ENCODE measurements at regions not wholly inside any gene's neighbourhood (a gene's known extent, or its start where the extent isn't known, plus 50 kb on each side); places are given as distances from the start of the nearest gene placed in this dataset.

GRCh38 chr6:56715741-56716140 lies 73.1 kb upstream of the DST start:
- no peak for DNase-seq (ENCODE audit: low read depth in 2 of 2)

- no peak for DNase-seq (ENCODE audit: low read depth in 2 of 2)
Observed at GRCh38 chr6:56714982-56715456, 72.3 kb upstream of the DST start.

- DNase-seq (ENCODE audit: low read depth in 2 of 2): no peak
Observed at GRCh38 chr6:56714273-56714672, 71.6 kb upstream of the DST start.

GRCh38 chr6:56713254-56713672 lies 70.6 kb upstream of the DST start:
- DNase-seq (ENCODE audit: low read depth in 2 of 2): no peak

- no peak for DNase-seq (ENCODE audit: low read depth in 2 of 2)
Observed at GRCh38 chr6:56710967-56711366, 68.3 kb upstream of the DST start.

GRCh38 chr6:56709650-56710049 lies 67.0 kb upstream of the DST start:
- no peak for DNase-seq (ENCODE audit: low read depth in 2 of 2)

- DNase-seq (ENCODE audit: low read depth in 2 of 2): no peak
Observed at GRCh38 chr6:56708810-56709597, 66.3 kb upstream of the DST start.

GRCh38 chr6:56706981-56707726 lies 64.5 kb upstream of the DST start:
- DNase-seq (ENCODE audit: low read depth in 2 of 2): no peak

GRCh38 chr6:56699066-56699654 lies 56.5 kb upstream of the DST start:
- DNase-seq (ENCODE audit: low read depth in 2 of 2): no peak

GRCh38 chr6:56695702-56696101 lies 53.0 kb upstream of the DST start:
- DNase-seq (ENCODE audit: low read depth in 2 of 2): no peak

GRCh38 chr6:56694002-56694401 lies 51.3 kb upstream of the DST start:
- DNase-seq (ENCODE audit: low read depth in 2 of 2): no peak

GRCh38 chr6:56693246-56693607 lies 50.5 kb upstream of the DST start:
- no peak for DNase-seq (ENCODE audit: low read depth in 2 of 2)

GRCh38 chr6:56692523-56693245 lies 50.0 kb upstream of the DST start:
- no peak for DNase-seq (ENCODE audit: low read depth in 2 of 2)

Measured in stimulated activated CD4-positive, alpha-beta T cell treated with anti-CD3 and anti-CD28 coated beads, Interleukin-4, amount 100 ng/mL, for 48 hours (primary cell).